ENCODE measurements at regions not wholly inside any gene's neighbourhood (a gene's known extent, or its start where the extent isn't known, plus 50 kb on each side); places are given as distances from the start of the nearest gene placed in this dataset.

GRCh38 chr12:27382924-27383323 is 50.3 kb downstream of the BMAL2 start:
- DNase-seq = no peak

- DNase-seq = peak; percentile 39
These were observed 51.0 kb downstream of the BMAL2 start for GRCh38 chr12:27383429-27384260.

GRCh38 chr12:27384261-27384590 is 51.6 kb downstream of the BMAL2 start:
- no peak for DNase-seq

DNA sequence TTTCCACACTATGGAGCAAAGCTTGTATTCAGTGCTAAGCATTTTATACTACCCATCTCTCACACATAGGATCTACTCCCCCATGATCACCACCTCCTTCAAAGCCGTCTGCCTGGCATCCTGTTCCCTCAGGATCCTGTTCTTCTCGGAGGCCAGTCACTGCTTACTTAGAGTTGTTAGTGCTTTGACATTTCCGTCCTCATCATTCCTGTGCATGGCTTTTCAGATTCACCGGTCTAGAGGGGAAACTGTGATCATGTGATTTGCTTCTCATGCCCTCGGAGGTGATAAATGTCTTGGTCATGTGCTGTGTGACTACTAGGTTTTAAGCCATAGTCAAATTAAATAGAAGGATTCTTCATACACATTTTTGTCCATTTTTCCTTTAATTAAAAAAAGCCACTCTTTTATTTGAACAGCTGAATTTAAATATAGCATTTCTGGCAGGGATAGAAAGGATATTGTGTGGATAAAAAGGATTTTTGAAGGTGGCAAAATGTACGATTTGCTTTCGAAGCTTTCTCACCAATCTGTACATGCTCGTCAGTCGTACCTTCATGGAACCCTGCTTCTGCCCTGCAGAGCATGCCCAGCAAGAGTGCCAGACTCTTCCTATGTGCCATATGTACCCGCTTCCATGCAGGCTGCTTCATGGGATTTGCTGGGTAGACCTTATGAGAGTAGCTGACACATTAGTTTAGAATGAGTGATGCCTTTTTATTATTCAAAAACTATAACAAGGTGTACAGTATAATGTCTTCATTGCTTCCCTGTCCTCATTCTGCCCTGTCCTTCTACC is 53.3 kb downstream of the BMAL2 start:
- DNase-seq = no peak

DNA sequence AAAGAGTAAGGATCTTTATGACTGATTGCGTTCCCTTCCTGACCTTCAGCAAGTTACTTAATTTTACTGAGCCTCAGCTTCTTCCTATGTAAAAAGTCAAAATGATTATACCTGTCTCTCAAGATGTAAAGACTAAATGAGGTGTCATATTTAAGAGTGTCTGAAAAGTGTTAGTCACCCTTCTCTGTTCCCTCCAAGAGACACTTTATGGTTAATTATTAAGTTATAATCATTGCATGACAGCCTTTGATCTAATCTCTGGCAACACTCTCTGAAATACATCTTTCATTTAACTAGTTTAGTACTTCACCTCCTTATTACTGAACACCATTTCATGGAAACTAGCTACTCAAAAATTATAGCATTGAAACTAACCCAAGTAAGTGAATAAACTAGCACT is 54.8 kb downstream of the BMAL2 start:
- no peak for DNase-seq

- DNase-seq = no peak
These were observed 56.0 kb downstream of the BMAL2 start for GRCh38 chr12:27388650-27389049.

GRCh38 chr12:27394676-27395075 is 51.9 kb upstream of the SMCO2 start:
- DNase-seq = no peak

GRCh38 chr12:27396216-27396815 is 50.2 kb upstream of the SMCO2 start:
- DNase-seq = no peak

Data from right hindlimb (tissue), 1 donor.